IMR-90 (cell line): ENCODE measurements at regions not wholly inside any gene's neighbourhood (a gene's known extent, or its start where the extent isn't known, plus 50 kb on each side); places are given as distances from the start of the nearest gene placed in this dataset.

Experiments used
- ATAC-seq: fragments of 200-7000 bp; cut with Tn5 transposase; 2 replicates; pipeline ENCODE4 v1.9.1; 2020; ENCODE audit warnings: low read depth, mild to moderate bottlenecking, moderate library complexity
- BruUV-seq: library from RNA; stranded (reverse); fragments of 400-500 nt; replicated peaks from 2 replicates; lab custom pipeline; 2021; lab: Mats Ljungman, UMichigan
- CTCF ChIA-PET: fragments of 300-600 bp; formaldehyde crosslinking; extraction: SDS; loops from one replicate; lab custom pipeline; 2021; ENCODE audit warnings: antibody characterized with exemption; lab: Yijun Ruan, JAX
- POLR2A ChIA-PET: fragments of 300-600 bp; sonication (Branson Sonifier 250); formaldehyde crosslinking; loops from one replicate; lab custom pipeline; 2022; ENCODE audit warnings: antibody characterized with exemption; ENCODE audit not compliant: unreplicated experiment; lab: Charles Lee
- DNase-seq: peaks from one replicate; pipeline ENCODE4 v3.0.0; 2013
- H2AFZ ChIP-seq: replicated peaks from 2 replicates; pipeline ENCODE3; 2013; ENCODE audit warnings: low read length, mild to moderate bottlenecking; ENCODE audit not compliant: poor library complexity
- H2AK5ac ChIP-seq: 2 replicates; pipeline ENCODE4 v1.6.1; 2013; ENCODE audit warnings: low read depth, low read length, inconsistent platforms
- H2AK9ac ChIP-seq: replicated peaks from 2 replicates; pipeline ENCODE3; 2013; ENCODE audit warnings: mild to moderate bottlenecking, low read depth, low read length, moderate library complexity; ENCODE audit not compliant: poor library complexity
- H2BK120ac ChIP-seq: 2 replicates; pipeline ENCODE4 v1.6.1; 2013; ENCODE audit warnings: low read depth, low read length, inconsistent platforms
- H2BK15ac ChIP-seq: 3 replicates; pipeline ENCODE4 v1.6.1; 2013; ENCODE audit warnings: low read depth, low read length, inconsistent platforms
- H2BK20ac ChIP-seq: 2 replicates; pipeline ENCODE4 v1.6.1; 2013; ENCODE audit warnings: low read depth, mild to moderate bottlenecking, inconsistent platforms, low read length, moderate library complexity
- H2BK5ac ChIP-seq: 2 replicates; pipeline ENCODE4 v1.6.1; 2013; ENCODE audit warnings: mild to moderate bottlenecking, low read depth, low read length, inconsistent platforms; ENCODE audit not compliant: poor library complexity, severe bottlenecking
- H3K14ac ChIP-seq: replicated peaks from 2 replicates; pipeline ENCODE4 v1.6.1; 2013; ENCODE audit warnings: low read depth, low read length, inconsistent platforms
- H3K18ac ChIP-seq: 2 replicates; pipeline ENCODE4 v1.6.1; 2013; ENCODE audit warnings: low read depth, low read length, control low read depth
- H3K23ac ChIP-seq: 2 replicates; pipeline ENCODE4 v1.6.1; 2013; ENCODE audit warnings: low read depth, low read length, inconsistent platforms
- H3K27ac ChIP-seq: 2 replicates; pipeline ENCODE4 v1.5.1; 2013; ENCODE audit warnings: mild to moderate bottlenecking, control low read depth, low read length; ENCODE audit not compliant: insufficient read depth
- H3K27me3 ChIP-seq: 2 replicates; pipeline ENCODE4 v1.6.1; 2013; ENCODE audit warnings: low read length; ENCODE audit not compliant: control insufficient read depth, insufficient read depth
- H3K36me3 ChIP-seq: 2 replicates; pipeline ENCODE4 v1.6.1; 2013; ENCODE audit warnings: low read length, mixed read lengths; ENCODE audit not compliant: control insufficient read depth, insufficient read depth
- H3K4ac ChIP-seq: 2 replicates; pipeline ENCODE4 v1.6.1; 2013; ENCODE audit warnings: low read depth, low read length, inconsistent platforms
- H3K4me1 ChIP-seq: 2 replicates; pipeline ENCODE4 v1.6.1; 2013; ENCODE audit warnings: low read length, mixed read lengths; ENCODE audit not compliant: control insufficient read depth, insufficient read depth
- H3K4me2 ChIP-seq: 2 replicates; pipeline ENCODE4 v1.6.1; 2013; ENCODE audit warnings: low read depth, mild to moderate bottlenecking, control low read depth, low read length, moderate library complexity
- H3K4me3 ChIP-seq: 2 replicates; pipeline ENCODE4 v1.5.1; 2013; ENCODE audit warnings: low read depth, mild to moderate bottlenecking, control low read depth, low read length, moderate library complexity; ENCODE audit not compliant: insufficient read depth
- H3K56ac ChIP-seq: 2 replicates; pipeline ENCODE4 v1.6.1; 2013; ENCODE audit warnings: low read length, inconsistent platforms; ENCODE audit not compliant: insufficient read depth; ENCODE audit errors: extremely low read depth
- H3K79me1 ChIP-seq, 2 experiments: 2 replicates each; pipeline ENCODE4 v1.6.1; 2013; ENCODE audit warnings: low read length in 2 of 2, inconsistent platforms in 1 of 2, low read depth in 1 of 2
- H3K9ac ChIP-seq: 2 replicates; pipeline ENCODE4 v1.6.1; 2013; ENCODE audit warnings: low read depth, low read length, control low read depth
- H3K9me1 ChIP-seq: 2 replicates; pipeline ENCODE4 v1.6.1; 2013; ENCODE audit warnings: low read length, inconsistent platforms; ENCODE audit not compliant: insufficient read depth
- H3K9me3 ChIP-seq: 2 replicates; pipeline ENCODE4 v1.6.1; 2013; ENCODE audit warnings: low read length; ENCODE audit not compliant: control insufficient read depth, insufficient read depth
- H4K20me1 ChIP-seq: 2 replicates; pipeline ENCODE4 v1.6.1; 2013; ENCODE audit warnings: low read length, inconsistent platforms; ENCODE audit not compliant: insufficient read depth
- H4K5ac ChIP-seq: 2 replicates; pipeline ENCODE4 v1.6.1; 2013; ENCODE audit warnings: mild to moderate bottlenecking, low read depth, low read length, control low read depth
- H4K8ac ChIP-seq, 2 experiments: 2 replicates each; pipeline ENCODE4 v1.6.1; 2013; ENCODE audit warnings: low read depth in 2 of 2, low read length in 2 of 2, control low read depth in 1 of 2, inconsistent platforms in 1 of 2
- H4K91ac ChIP-seq: 2 replicates; pipeline ENCODE4 v1.6.1; 2013; ENCODE audit warnings: low read depth, low read length, inconsistent platforms; ENCODE audit not compliant: insufficient read depth
- BHLHE40 ChIP-seq: fragments of 150-350 bp; IDR thresholded peaks from 2 replicates; pipeline ENCODE4 v1.6.1; 2016; ENCODE audit warnings: mild to moderate bottlenecking, low read depth, low read length
- CEBPB ChIP-seq: IDR thresholded peaks from 2 replicates; pipeline ENCODE4 v1.6.1; 2012; ENCODE audit warnings: low read depth, low read length, improper control_type of control experiment
- CHD1 ChIP-seq: IDR thresholded peaks from 2 replicates; pipeline ENCODE4 v1.6.1; 2012; ENCODE audit warnings: low read depth, low read length, improper control_type of control experiment
- CTCF ChIP-seq: conservative IDR thresholded peaks from 2 replicates; pipeline ENCODE4 v1.5.1; 2012; ENCODE audit warnings: mild to moderate bottlenecking, low read depth, low read length, improper control_type of control experiment
- FOS ChIP-seq: fragments of 150-350 bp; IDR thresholded peaks from 2 replicates; pipeline ENCODE4 v1.6.1; 2016; ENCODE audit warnings: low read depth, low read length
- MAFK ChIP-seq: IDR thresholded peaks from 2 replicates; pipeline ENCODE4 v1.6.1; 2012; ENCODE audit warnings: low read depth, low read length, improper control_type of control experiment
- MAZ ChIP-seq: IDR thresholded peaks from 2 replicates; pipeline ENCODE4 v1.6.1; 2012; ENCODE audit warnings: low read depth, mild to moderate bottlenecking, low read length, improper control_type of control experiment, moderate library complexity, borderline replicate concordance
- MXI1 ChIP-seq: IDR thresholded peaks from 2 replicates; pipeline ENCODE4 v1.6.1; 2012; ENCODE audit warnings: low read depth, mild to moderate bottlenecking, low read length, moderate library complexity, borderline replicate concordance
- NFE2L2 ChIP-seq: fragments of 150-350 bp; IDR thresholded peaks from 2 replicates; pipeline ENCODE4 v1.6.1; 2016; ENCODE audit warnings: low read depth, mild to moderate bottlenecking, low read length
- POLR2A ChIP-seq: IDR thresholded peaks from 2 replicates; pipeline ENCODE4 v1.6.1; 2012; ENCODE audit warnings: mild to moderate bottlenecking, low read depth, low read length
- RAD21 ChIP-seq: IDR thresholded peaks from 2 replicates; pipeline ENCODE4 v1.6.1; 2012; ENCODE audit warnings: low read length, improper control_type of control experiment
- RCOR1 ChIP-seq: IDR thresholded peaks from 2 replicates; pipeline ENCODE4 v1.6.1; 2012; ENCODE audit warnings: mild to moderate bottlenecking, low read length, improper control_type of control experiment; ENCODE audit not compliant: insufficient replicate concordance
- RFX5 ChIP-seq: IDR thresholded peaks from 2 replicates; pipeline ENCODE4 v1.8.0; 2012; ENCODE audit warnings: low read depth, mild to moderate bottlenecking, low read length, moderate library complexity
- SMC3 ChIP-seq: fragments of 150-350 bp; IDR thresholded peaks from 2 replicates; pipeline ENCODE4 v1.6.1; 2016; ENCODE audit warnings: low read depth, mild to moderate bottlenecking, antibody characterized with exemption, low read length, moderate library complexity
- WGBS, 2 experiments: methylation state at CpG; one replicate each; pipeline versions ENCODE4 v1.1.5 to v1.1.7; 2013; ENCODE audit warnings: missing lambda C conversion rate in 2 of 2; ENCODE audit not compliant: insufficient read length in 1 of 2; ENCODE audit errors: extremely low coverage in 2 of 2; 5-methylcytosine and 5-hydroxymethylcytosine counted together
- dilution Hi-C: fragments of 300-500 bp; cut with HindIII; formaldehyde crosslinking; loops from one replicate; pipeline ENCODE4 v1.14.3; 2018; ENCODE audit warnings: low sequenced_read_pairs; ENCODE audit not compliant: unreplicated experiment
- in situ Hi-C: fragments of 300-500 bp; cut with MboI; formaldehyde crosslinking; loops from 3 replicates; pipeline ENCODE4 v1.14.3; 2019; ENCODE audit warnings: low sequenced_read_pairs, inconsistent platforms, mixed read lengths
- intact Hi-C: fragments of 100-400 bp; cut with micrococcal nuclease; formaldehyde crosslinking; loops from 2 replicates; pipeline ENCODE4 v1.10.0; 2022
- TF ChIP-seq, protein P1 (sequence below): fragments of 150-350 bp; IDR thresholded peaks from 2 replicates; pipeline ENCODE4 v1.6.1; 2017; ENCODE audit warnings: mild to moderate bottlenecking, antibody characterized with exemption, low read length, low read depth
- TF ChIP-seq, protein P2 (sequence below): fragments of 150-350 bp; IDR thresholded peaks from 2 replicates; pipeline ENCODE4 v1.6.1; 2016; ENCODE audit warnings: low read depth, mild to moderate bottlenecking, low read length, moderate library complexity, borderline replicate concordance

DNA sequence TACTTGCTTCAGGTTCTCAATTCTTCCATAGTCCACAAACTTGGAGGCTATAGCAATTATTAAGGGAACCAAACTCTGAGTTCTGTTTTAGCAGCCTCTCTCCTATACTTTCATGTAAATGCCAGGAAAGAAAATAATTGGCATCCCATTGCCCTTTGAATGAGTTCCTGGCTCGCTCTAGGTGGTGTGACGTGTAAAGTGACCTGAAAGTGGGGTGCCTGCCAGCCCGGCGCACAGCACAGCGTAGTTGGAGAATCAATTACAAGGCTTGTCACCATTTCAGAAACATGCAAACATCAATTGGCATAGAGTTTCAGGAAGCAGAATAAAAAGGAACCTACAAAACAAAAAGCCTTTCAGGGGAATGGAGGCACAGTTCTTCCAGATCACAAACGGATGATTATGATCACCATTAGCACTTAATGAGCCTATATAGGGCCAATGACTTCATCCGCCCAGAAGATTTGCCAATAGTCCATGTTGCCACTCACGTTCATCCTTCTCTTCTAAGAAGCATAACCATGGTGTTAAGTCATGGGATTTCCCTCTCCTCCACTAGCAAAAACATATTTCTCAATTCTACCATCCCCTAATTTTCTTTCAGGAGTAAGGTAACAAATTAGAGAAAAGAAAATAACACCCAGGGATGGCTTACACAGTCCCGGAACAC, 354.6 kb upstream of the ADGRL2 start:
- CTCF ChIA-PET = no interaction called here
- Histone ChIP-seq H4K5ac (no peak overlapping the region), H3K14ac (no peak overlapping the region), H3K4me2 (no peak overlapping the region), H4K8ac (no peak overlapping the region), H2AK5ac (no peak overlapping the region), H2BK120ac (no peak overlapping the region), H2AK9ac (no peak overlapping the region), H3K9me3 (no peaks in the 10 kb centered on the region), H3K4me1 (no peaks in the 10 kb centered on the region), H3K56ac (no peak overlapping the region), H2BK20ac (no peak overlapping the region), H3K36me3 (no peaks in the 10 kb centered on the region), H3K4ac (no peak overlapping the region), H2BK5ac (no peak overlapping the region), H4K91ac (no peak overlapping the region), H2BK15ac (no peak overlapping the region), H3K79me1 (no peaks in the 10 kb centered on the region), H3K9me1 (no peaks in the 10 kb centered on the region), H3K27ac (no peak overlapping the region), H3K18ac (no peak overlapping the region), H3K9ac (no peak overlapping the region), H3K23ac (no peak overlapping the region), H3K4me3 (no peak overlapping the region), H2AFZ (no peak overlapping the region), H3K27me3 (no peaks in the 10 kb centered on the region), H4K20me1 (no peaks in the 10 kb centered on the region)
- in situ Hi-C loops = no loop called here
- no peak for TF ChIP-seq MXI1
- no peak for TF ChIP-seq CTCF
- TF ChIP-seq RAD21 = no peak
- no peak for TF ChIP-seq FOS
- TF ChIP-seq CEBPB = no peak
- no peak for TF ChIP-seq MAFK
- TF ChIP-seq RCOR1 = no peak
- no peak for TF ChIP-seq RFX5
- TF ChIP-seq NFE2L2 = no peak
- TF ChIP-seq POLR2A = no peak
- TF ChIP-seq, protein P1, sequence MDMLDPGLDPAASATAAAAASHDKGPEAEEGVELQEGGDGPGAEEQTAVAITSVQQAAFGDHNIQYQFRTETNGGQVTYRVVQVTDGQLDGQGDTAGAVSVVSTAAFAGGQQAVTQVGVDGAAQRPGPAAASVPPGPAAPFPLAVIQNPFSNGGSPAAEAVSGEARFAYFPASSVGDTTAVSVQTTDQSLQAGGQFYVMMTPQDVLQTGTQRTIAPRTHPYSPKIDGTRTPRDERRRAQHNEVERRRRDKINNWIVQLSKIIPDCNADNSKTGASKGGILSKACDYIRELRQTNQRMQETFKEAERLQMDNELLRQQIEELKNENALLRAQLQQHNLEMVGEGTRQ = no peak
- no peak for TF ChIP-seq MAZ
- TF ChIP-seq, protein P2, sequence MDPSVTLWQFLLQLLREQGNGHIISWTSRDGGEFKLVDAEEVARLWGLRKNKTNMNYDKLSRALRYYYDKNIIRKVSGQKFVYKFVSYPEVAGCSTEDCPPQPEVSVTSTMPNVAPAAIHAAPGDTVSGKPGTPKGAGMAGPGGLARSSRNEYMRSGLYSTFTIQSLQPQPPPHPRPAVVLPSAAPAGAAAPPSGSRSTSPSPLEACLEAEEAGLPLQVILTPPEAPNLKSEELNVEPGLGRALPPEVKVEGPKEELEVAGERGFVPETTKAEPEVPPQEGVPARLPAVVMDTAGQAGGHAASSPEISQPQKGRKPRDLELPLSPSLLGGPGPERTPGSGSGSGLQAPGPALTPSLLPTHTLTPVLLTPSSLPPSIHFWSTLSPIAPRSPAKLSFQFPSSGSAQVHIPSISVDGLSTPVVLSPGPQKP = no peak
- TF ChIP-seq CHD1 = no peak
- no peak for TF ChIP-seq BHLHE40
- no peak for TF ChIP-seq SMC3
- POLR2A ChIA-PET = no interaction called here
- 67% methylated on average over 1 of the region's 9 CpGs; no CpG with 5 or more reads in 1 of the 2 experiments for WGBS, 2 experiments
- dilution Hi-C loops = no loop called here
- no peak for DNase-seq
- intact Hi-C loops = no loop called here
- ATAC-seq = no peak
- no TSS peak for BruUV-seq
